DND-41 (cell line): ENCODE measurements at regions not wholly inside any gene's neighbourhood (a gene's known extent, or its start where the extent isn't known, plus 50 kb on each side); places are given as distances from the start of the nearest gene placed in this dataset.
"Not testable (repeated sequence)": the region's sequence is repeated elsewhere in the genome, so short reads cannot be mapped to it uniquely, and the experiment has no call there.

Experiments used
- ATAC-seq: fragments of 200-7000 bp; cut with Tn5 transposase; 3 replicates; pipeline ENCODE4 v1.9.1; 2021; ENCODE audit warnings: low read depth; ENCODE audit not compliant: insufficient read depth
- DNase-seq: peaks from one replicate; pipeline ENCODE4 v3.0.0-alpha.2; 2020
- H2AFZ ChIP-seq: 2 replicates; pipeline ENCODE4 v1.6.0; 2012; ENCODE audit warnings: low read depth, low read length
- H3K27ac ChIP-seq: 2 replicates; pipeline ENCODE4 v1.5.1; 2012; ENCODE audit warnings: low read length, inconsistent platforms
- H3K27me3 ChIP-seq: fragments of 200-600 bp; sonication (generic); 2 replicates; pipeline ENCODE4 v1.6.0; 2012; ENCODE audit warnings: low read length, mild to moderate bottlenecking, inconsistent platforms; ENCODE audit not compliant: insufficient read depth, poor library complexity
- H3K36me3 ChIP-seq: 2 replicates; pipeline ENCODE4 v1.5.1; 2012; ENCODE audit warnings: low read length, inconsistent platforms; ENCODE audit not compliant: insufficient read depth
- H3K4me1 ChIP-seq: 2 replicates; pipeline ENCODE4 v1.5.1; 2012; ENCODE audit warnings: mild to moderate bottlenecking, low read length; ENCODE audit not compliant: insufficient read depth
- H3K4me2 ChIP-seq: 2 replicates; pipeline ENCODE4 v1.6.0; 2012; ENCODE audit warnings: mild to moderate bottlenecking, moderate library complexity, low read length, inconsistent platforms; ENCODE audit not compliant: insufficient read depth
- H3K4me3 ChIP-seq, 2 experiments: fragments of 200-600 bp in 1 of 2; shearing (Covaris generic) in 1 of 2; 2 replicates each; pipeline ENCODE4 v1.5.1; 2012 to 2016; ENCODE audit warnings: inconsistent platforms in 2 of 2, low read length in 2 of 2, mild to moderate bottlenecking in 2 of 2, low read depth in 1 of 2, moderate library complexity in 1 of 2
- H3K79me2 ChIP-seq: 2 replicates; pipeline ENCODE4 v1.6.0; 2012; ENCODE audit warnings: low read length, inconsistent platforms; ENCODE audit not compliant: insufficient read depth
- H3K9ac ChIP-seq: 2 replicates; pipeline ENCODE4 v1.6.0; 2012; ENCODE audit warnings: low read depth, mild to moderate bottlenecking, inconsistent platforms, low read length, moderate library complexity
- H3K9me3 ChIP-seq: 2 replicates; pipeline ENCODE4 v1.5.1; 2012; ENCODE audit warnings: low read length, moderate library complexity, mild to moderate bottlenecking, inconsistent platforms; ENCODE audit not compliant: insufficient read depth, severe bottlenecking
- H4K20me1 ChIP-seq: 2 replicates; pipeline ENCODE4 v1.6.0; 2012; ENCODE audit warnings: low read length; ENCODE audit not compliant: insufficient read depth
- EZH2 ChIP-seq: IDR thresholded peaks from 3 replicates; pipeline ENCODE4 v1.6.1; 2012; ENCODE audit warnings: borderline replicate concordance, low read depth, mild to moderate bottlenecking, moderate library complexity, low read length, inconsistent platforms; ENCODE audit not compliant: severe bottlenecking
- TF ChIP-seq, protein P1 (sequence below): IDR thresholded peaks from 2 replicates; pipeline ENCODE4 v1.5.1; 2012; ENCODE audit warnings: borderline replicate concordance, low read length, moderate library complexity, mild to moderate bottlenecking; ENCODE audit not compliant: poor library complexity, severe bottlenecking; ENCODE audit errors: extremely low read depth

DNA sequence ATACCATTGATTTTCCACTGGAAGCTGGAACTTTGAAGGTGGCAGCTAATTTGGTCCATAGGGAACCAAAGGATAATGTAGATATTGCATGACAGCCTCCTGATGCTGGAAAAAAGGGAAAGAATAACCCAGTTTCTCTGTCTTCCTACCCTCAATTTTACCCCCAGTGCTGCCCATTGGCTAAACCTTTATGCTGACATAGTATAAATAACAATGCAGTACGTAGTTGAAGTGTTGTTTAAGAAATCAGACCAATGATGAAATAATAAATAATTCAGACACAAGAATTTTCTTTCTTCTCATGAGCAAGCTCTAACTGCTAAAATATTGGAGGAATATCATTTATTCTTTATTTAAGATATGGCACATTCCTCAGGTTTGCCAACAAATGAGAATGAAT lies 843.4 kb downstream of the EPHA3 start:
- no peak overlapping the region for H3K9ac ChIP-seq
- H2AFZ ChIP-seq, result no peak overlapping the region
- ATAC-seq, result no peak
- no peak overlapping the region for H3K4me3 ChIP-seq
- no peak overlapping the region for H3K27ac ChIP-seq
- H3K79me2 ChIP-seq, result no peaks in the 10 kb centered on the region
- no peak overlapping the region for H3K4me2 ChIP-seq
- no peaks in the 10 kb centered on the region for H3K36me3 ChIP-seq
- TF ChIP-seq, protein P1, sequence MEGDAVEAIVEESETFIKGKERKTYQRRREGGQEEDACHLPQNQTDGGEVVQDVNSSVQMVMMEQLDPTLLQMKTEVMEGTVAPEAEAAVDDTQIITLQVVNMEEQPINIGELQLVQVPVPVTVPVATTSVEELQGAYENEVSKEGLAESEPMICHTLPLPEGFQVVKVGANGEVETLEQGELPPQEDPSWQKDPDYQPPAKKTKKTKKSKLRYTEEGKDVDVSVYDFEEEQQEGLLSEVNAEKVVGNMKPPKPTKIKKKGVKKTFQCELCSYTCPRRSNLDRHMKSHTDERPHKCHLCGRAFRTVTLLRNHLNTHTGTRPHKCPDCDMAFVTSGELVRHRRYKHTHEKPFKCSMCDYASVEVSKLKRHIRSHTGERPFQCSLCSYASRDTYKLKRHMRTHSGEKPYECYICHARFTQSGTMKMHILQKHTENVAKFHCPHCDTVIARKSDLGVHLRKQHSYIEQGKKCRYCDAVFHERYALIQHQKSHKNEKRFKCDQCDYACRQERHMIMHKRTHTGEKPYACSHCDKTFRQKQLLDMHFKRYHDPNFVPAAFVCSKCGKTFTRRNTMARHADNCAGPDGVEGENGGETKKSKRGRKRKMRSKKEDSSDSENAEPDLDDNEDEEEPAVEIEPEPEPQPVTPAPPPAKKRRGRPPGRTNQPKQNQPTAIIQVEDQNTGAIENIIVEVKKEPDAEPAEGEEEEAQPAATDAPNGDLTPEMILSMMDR, result no peak
- TF ChIP-seq EZH2, result no peak
- H3K27me3 ChIP-seq, result no peaks in the 10 kb centered on the region
- no peaks in the 10 kb centered on the region for H3K9me3 ChIP-seq
- no peak for DNase-seq
- H4K20me1 ChIP-seq, result no peaks in the 10 kb centered on the region
- H3K4me1 ChIP-seq, result no peaks in the 10 kb centered on the region

DNA sequence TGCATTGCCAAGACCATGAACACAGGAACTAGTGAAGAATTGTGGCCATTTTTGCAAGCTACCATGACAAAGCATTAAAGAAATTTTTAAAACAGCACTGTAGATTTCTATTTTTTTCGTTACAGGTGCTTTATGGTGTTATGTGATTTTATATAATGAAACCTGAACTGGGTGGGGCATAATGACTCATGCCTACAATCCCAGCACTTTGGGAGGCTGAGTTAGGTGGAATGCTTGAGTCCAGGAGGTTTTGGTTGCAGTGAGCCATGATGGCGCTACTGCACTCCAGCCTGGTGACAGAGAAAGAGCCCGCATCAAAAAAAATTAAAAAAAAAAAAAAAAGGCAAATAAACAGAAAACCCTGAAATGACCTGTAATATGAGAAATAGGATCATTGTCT lies 846.7 kb downstream of the EPHA3 start:
- no peak for ATAC-seq
- no peak overlapping the region for H3K27ac ChIP-seq
- no peak overlapping the region for H3K4me2 ChIP-seq

DNA sequence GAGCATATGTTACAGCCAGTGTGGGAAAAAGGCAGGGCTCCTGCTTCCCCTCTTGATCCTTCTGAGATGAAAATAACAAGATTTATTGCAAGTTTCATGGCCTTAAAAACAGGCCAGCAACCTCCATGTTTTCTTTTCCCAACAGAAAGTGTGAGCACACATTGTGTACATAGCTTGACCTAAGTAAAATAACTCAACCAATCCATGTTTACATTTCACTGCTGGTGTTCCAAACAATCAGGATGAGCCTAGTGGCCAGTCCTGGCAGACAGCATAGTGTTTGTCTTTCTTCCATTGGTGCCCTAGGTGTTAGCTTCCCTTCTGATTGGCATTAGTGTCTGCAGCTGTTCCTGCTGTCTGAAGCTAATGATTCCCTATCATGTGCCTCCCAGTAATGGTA lies 847.7 kb downstream of the EPHA3 start:
- Histone ChIP-seq H3K36me3 (no peaks in the 10 kb centered on the region), H4K20me1 (no peaks in the 10 kb centered on the region), H2AFZ (no peak overlapping the region), H3K27ac (no peak overlapping the region), H3K79me2 (no peaks in the 10 kb centered on the region), H3K9me3 (no peaks in the 10 kb centered on the region), H3K27me3 (no peaks in the 10 kb centered on the region), H3K4me1 (no peaks in the 10 kb centered on the region), H3K4me3 (no peak overlapping the region), H3K4me2 (no peak overlapping the region), H3K9ac (no peak overlapping the region)
- TF ChIP-seq, protein P1, result no peak
- no peak for TF ChIP-seq EZH2
- DNase-seq (no peak), ATAC-seq (no peak)

More for the DNA sequence above, 846.7 kb downstream of the EPHA3 start:
- Histone ChIP-seq H3K9ac (no peak overlapping the region), H3K4me3 (no peak overlapping the region), H3K27me3 (no peaks in the 10 kb centered on the region), H3K79me2 (no peaks in the 10 kb centered on the region), H4K20me1 (no peaks in the 10 kb centered on the region), H2AFZ (no peak overlapping the region), H3K4me1 (no peaks in the 10 kb centered on the region), H3K9me3 (no peaks in the 10 kb centered on the region), H3K36me3 (no peaks in the 10 kb centered on the region)
- TF ChIP-seq EZH2, result no peak
- TF ChIP-seq, protein P1, result no peak
- no peak for DNase-seq

DNA sequence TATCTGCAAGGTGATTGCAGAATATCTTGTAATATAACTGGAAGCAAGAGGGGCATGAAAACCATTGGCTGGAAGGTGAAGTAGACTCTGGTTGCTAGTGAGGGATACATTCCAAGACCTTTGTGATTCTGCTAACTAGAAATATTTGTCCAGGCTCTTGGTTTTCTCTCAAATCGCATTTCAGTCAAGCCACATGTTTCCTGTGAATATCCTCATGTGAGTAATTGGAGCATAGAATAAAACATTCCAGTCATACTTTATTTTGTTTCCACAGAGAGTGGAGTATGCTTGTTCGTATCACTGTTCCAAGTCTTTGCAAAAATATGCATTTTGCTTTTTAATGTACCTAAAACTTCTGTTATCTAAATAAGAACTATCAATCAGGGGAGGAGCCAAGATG lies 850.0 kb downstream of the EPHA3 start:
- no peak overlapping the region for H2AFZ ChIP-seq
- no peak for DNase-seq
- H3K79me2 ChIP-seq, result no peaks in the 10 kb centered on the region

DNA sequence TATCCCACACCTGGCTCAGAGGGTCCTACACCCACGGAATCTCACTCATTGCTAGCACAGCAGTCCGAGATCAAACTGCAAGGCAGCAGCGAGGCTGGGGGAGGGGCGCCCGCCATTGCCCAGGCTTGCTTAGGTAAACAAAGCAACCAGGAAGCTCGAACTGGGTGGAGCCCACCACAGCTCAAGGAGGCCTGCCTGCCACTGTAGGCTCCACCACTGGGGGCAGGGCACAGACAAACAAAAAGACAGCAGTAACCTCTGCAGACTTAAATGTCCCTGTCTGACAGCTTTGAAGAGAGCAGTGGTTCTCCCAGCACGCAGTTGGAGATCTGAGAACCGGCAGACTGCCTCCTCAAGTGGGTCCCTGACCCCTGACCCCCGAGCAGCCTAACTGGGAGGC lies 850.7 kb downstream of the EPHA3 start:
- not testable (repeated sequence) for H4K20me1 ChIP-seq, H3K4me3 ChIP-seq, ATAC-seq, H3K4me1 ChIP-seq, H3K27me3 ChIP-seq, H3K79me2 ChIP-seq, H3K36me3 ChIP-seq, H3K9me3 ChIP-seq, H3K9ac ChIP-seq, H2AFZ ChIP-seq, H3K4me2 ChIP-seq, H3K27ac ChIP-seq
- DNase-seq, result peak; percentile 5

More for the DNA sequence above, 850.0 kb downstream of the EPHA3 start:
- TF ChIP-seq, protein P1, result no peak
- no peaks in the 10 kb centered on the region for H3K36me3 ChIP-seq
- no peaks in the 10 kb centered on the region for H3K27me3 ChIP-seq
- no peaks in the 10 kb centered on the region for H3K9me3 ChIP-seq
- H3K4me2 ChIP-seq, result no peak overlapping the region
- H3K4me1 ChIP-seq, result no peaks in the 10 kb centered on the region
- no peak overlapping the region for H3K9ac ChIP-seq
- H3K4me3 ChIP-seq, result no peak overlapping the region
- no peak for ATAC-seq
- no peak overlapping the region for H3K27ac ChIP-seq
- no peaks in the 10 kb centered on the region for H4K20me1 ChIP-seq
